ENCODE measurements at regions not wholly inside any gene's neighbourhood (a gene's known extent, or its start where the extent isn't known, plus 50 kb on each side); places are given as distances from the start of the nearest gene placed in this dataset.

- H3K27me3 ChIP-seq (ENCODE audit: low read depth), result no peaks in the 10 kb centered on the region
- intact Hi-C loops (cut with DNase I), result no loop called here
- DNase-seq, result no peak
- ATAC-seq, result no peak
- no peaks in the 10 kb centered on the region for H3K9me3 ChIP-seq
- no peaks in the 10 kb centered on the region for H3K36me3 ChIP-seq
- no peak for TF ChIP-seq CTCF (IDR thresholded peaks at IDR 0.05)
- H3K4me3 ChIP-seq, result no peak overlapping the region
- H3K4me1 ChIP-seq, result no peaks in the 10 kb centered on the region
- no peak overlapping the region for H3K27ac ChIP-seq
Measured at GRCh38 chr5:136527311-136527710, 162.0 kb upstream of the TRPC7 start.

GRCh38 chr5:136526791-136527190, 161.4 kb upstream of the TRPC7 start:
- ATAC-seq (no peak), DNase-seq (no peak)
- intact Hi-C loops (cut with DNase I), result no loop called here
- Histone ChIP-seq H3K4me1 (no peaks in the 10 kb centered on the region), H3K4me3 (no peak overlapping the region), H3K36me3 (no peaks in the 10 kb centered on the region), H3K27ac (no peak overlapping the region), H3K27me3 (ENCODE audit: low read depth) (no peaks in the 10 kb centered on the region), H3K9me3 (no peaks in the 10 kb centered on the region)
- no peak for TF ChIP-seq CTCF (IDR thresholded peaks at IDR 0.05)

- ATAC-seq, result no peak
Measured at GRCh38 chr5:136526021-136526420, 160.7 kb upstream of the TRPC7 start.

GRCh38 chr5:136525597-136525996, 160.3 kb upstream of the TRPC7 start:
- ATAC-seq (no peak), DNase-seq (no peak)
- no peak overlapping the region for H3K4me3 ChIP-seq
- no peaks in the 10 kb centered on the region for H3K9me3 ChIP-seq
- no peaks in the 10 kb centered on the region for H3K36me3 ChIP-seq
- no peaks in the 10 kb centered on the region for H3K27me3 ChIP-seq (ENCODE audit: low read depth)
- no peak for TF ChIP-seq CTCF (IDR thresholded peaks at IDR 0.05)
- H3K4me1 ChIP-seq, result no peaks in the 10 kb centered on the region
- intact Hi-C loops (cut with DNase I), result no loop called here
- no peak overlapping the region for H3K27ac ChIP-seq

More at GRCh38 chr5:136526021-136526420, 160.7 kb upstream of the TRPC7 start:
- no peak overlapping the region for H3K27ac ChIP-seq
- no peaks in the 10 kb centered on the region for H3K27me3 ChIP-seq (ENCODE audit: low read depth)
- no peak for TF ChIP-seq CTCF (IDR thresholded peaks at IDR 0.05)
- H3K4me3 ChIP-seq, result no peak overlapping the region
- no peaks in the 10 kb centered on the region for H3K9me3 ChIP-seq
- H3K36me3 ChIP-seq, result no peaks in the 10 kb centered on the region
- H3K4me1 ChIP-seq, result no peaks in the 10 kb centered on the region
- intact Hi-C loops (cut with DNase I), result no loop called here
- DNase-seq, result no peak

GRCh38 chr5:136522217-136522956, 157.0 kb upstream of the TRPC7 start:
- H3K27me3 ChIP-seq (ENCODE audit: low read depth), result no peaks in the 10 kb centered on the region
- DNase-seq (no peak), ATAC-seq (no peak)
- H3K36me3 ChIP-seq, result no peaks in the 10 kb centered on the region
- no peaks in the 10 kb centered on the region for H3K9me3 ChIP-seq
- TF ChIP-seq CTCF (IDR thresholded peaks at IDR 0.05), result no peak
- H3K4me1 ChIP-seq, result no peaks in the 10 kb centered on the region
- intact Hi-C loops (cut with DNase I), result no loop called here
- H3K27ac ChIP-seq, result no peak overlapping the region
- H3K4me3 ChIP-seq, result no peak overlapping the region
